GM23248 (cell line): ENCODE measurements at regions not wholly inside any gene's neighbourhood (a gene's known extent, or its start where the extent isn't known, plus 50 kb on each side); places are given as distances from the start of the nearest gene placed in this dataset.

ENCODE experiments used
- EZH2 ChIP-seq: fragments of 200-600 bp; sonication (generic); IDR thresholded peaks from 2 replicates; pipeline ENCODE4 v1.6.1; 2018; ENCODE audit warnings: antibody characterized with exemption, mild to moderate bottlenecking; ENCODE audit not compliant: insufficient read depth, poor library complexity, severe bottlenecking
- EZH2phosphoT487 ChIP-seq: fragments of 200-600 bp; sonication (generic); IDR thresholded peaks from 2 replicates; pipeline ENCODE4 v1.6.1; 2018; ENCODE audit warnings: antibody characterized with exemption, moderate library complexity, mild to moderate bottlenecking, low read depth; ENCODE audit not compliant: insufficient read depth

- no peak for TF ChIP-seq EZH2
- no peak for TF ChIP-seq EZH2phosphoT487
These were observed 328.6 kb upstream of the TSPY4 start for GRCh38 chrY:9008648-9009047.
